Vagina (tissue), 2 donors: ENCODE measurements at regions not wholly inside any gene's neighbourhood (a gene's known extent, or its start where the extent isn't known, plus 50 kb on each side); places are given as distances from the start of the nearest gene placed in this dataset.
A peak's percentile ranks its signal among the peaks of the same experiment; 100 is the strongest.
"Not testable (repeated sequence)": the region's sequence is repeated elsewhere in the genome, so short reads cannot be mapped to it uniquely, and the experiment has no call there.

Source experiments
- DNase-seq, 2 donors: peaks; one replicate each; pipeline ENCODE4 v3.0.0-alpha.2; 2017; ENCODE audit errors: extremely low spot score in 2 of 2
- H3K27ac ChIP-seq: fragments of 200-600 bp; sonication (generic); one replicate; pipeline ENCODE4 v1.5.1; 2019
- H3K27me3 ChIP-seq: fragments of 200-600 bp; sonication (generic); one replicate; pipeline ENCODE4 v1.5.1; 2019
- H3K36me3 ChIP-seq, 2 donors: fragments of 200-600 bp; sonication (generic); one replicate each; pipeline ENCODE4 v1.5.1; 2017 to 2019
- H3K4me1 ChIP-seq: fragments of 200-600 bp; sonication (generic); one replicate; pipeline ENCODE4 v1.5.1; 2019
- H3K4me3 ChIP-seq, 2 donors: fragments of 200-600 bp; sonication (generic); 1 replicate in 1 of 2; 2 replicates in 1 of 2; pipeline ENCODE4 v1.5.1; 2016 to 2019
- H3K9me3 ChIP-seq: fragments of 200-600 bp; sonication (generic); one replicate; pipeline ENCODE4 v1.5.1; 2019
- POLR2A ChIP-seq, 2 donors: fragments of 450-650 bp; IDR thresholded peaks; one replicate each; pipeline ENCODE4 v1.6.1; 2017; ENCODE audit warnings: antibody characterized with exemption in 2 of 2, mild to moderate bottlenecking in 2 of 2, moderate library complexity in 2 of 2
- POLR2AphosphoS5 ChIP-seq, 2 donors: sonication (generic); formaldehyde crosslinking; IDR thresholded peaks; one replicate each; pipeline ENCODE4 v1.9.0; 2017; ENCODE audit warnings: antibody characterized with exemption in 2 of 2, mild to moderate bottlenecking in 2 of 2, low read depth in 1 of 2; ENCODE audit not compliant: insufficient read depth in 1 of 2
- intact Hi-C: fragments of 100-400 bp; cut with DNase I; formaldehyde crosslinking; loops from one replicate; pipeline ENCODE4 v1.15.1; 2023
- TF ChIP-seq, protein P1 (sequence below), 3 experiments: fragments of 450-650 bp in 2 of 3; fragments of 200-600 bp in 1 of 3; sonication (generic) in 1 of 3; IDR thresholded peaks; one replicate each; pipeline ENCODE4 v1.5.1; 2017 to 2019; ENCODE audit warnings: antibody characterized with exemption in 3 of 3, mild to moderate bottlenecking in 2 of 3, moderate library complexity in 2 of 3

DNA sequence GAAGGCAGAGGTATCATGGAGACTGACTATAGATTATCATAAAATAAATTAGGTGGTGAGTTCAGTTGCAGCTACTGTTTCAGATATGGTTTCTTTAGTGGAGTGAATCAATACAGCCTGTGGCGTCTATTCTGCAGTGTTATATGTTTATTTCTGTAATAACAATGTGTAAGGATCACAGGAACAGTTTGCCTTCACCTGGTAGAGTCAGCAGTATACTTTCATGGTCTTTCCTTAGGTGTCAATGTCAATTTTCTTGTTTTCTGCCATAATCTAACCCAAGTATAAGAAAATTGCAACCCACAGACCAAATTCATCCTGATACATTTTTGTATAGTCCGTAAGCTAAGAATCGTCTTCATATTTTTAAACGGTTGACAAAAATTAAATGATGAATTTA lies 140.4 kb upstream of the ATF7IP start:
- H3K27me3 ChIP-seq = no peaks in the 10 kb centered on the region
- no peaks in the 10 kb centered on the region for H3K9me3 ChIP-seq
- TF ChIP-seq, protein P1, sequence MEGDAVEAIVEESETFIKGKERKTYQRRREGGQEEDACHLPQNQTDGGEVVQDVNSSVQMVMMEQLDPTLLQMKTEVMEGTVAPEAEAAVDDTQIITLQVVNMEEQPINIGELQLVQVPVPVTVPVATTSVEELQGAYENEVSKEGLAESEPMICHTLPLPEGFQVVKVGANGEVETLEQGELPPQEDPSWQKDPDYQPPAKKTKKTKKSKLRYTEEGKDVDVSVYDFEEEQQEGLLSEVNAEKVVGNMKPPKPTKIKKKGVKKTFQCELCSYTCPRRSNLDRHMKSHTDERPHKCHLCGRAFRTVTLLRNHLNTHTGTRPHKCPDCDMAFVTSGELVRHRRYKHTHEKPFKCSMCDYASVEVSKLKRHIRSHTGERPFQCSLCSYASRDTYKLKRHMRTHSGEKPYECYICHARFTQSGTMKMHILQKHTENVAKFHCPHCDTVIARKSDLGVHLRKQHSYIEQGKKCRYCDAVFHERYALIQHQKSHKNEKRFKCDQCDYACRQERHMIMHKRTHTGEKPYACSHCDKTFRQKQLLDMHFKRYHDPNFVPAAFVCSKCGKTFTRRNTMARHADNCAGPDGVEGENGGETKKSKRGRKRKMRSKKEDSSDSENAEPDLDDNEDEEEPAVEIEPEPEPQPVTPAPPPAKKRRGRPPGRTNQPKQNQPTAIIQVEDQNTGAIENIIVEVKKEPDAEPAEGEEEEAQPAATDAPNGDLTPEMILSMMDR (IDR thresholded peaks at IDR 0.05) = no peak
- TF ChIP-seq POLR2AphosphoS5 (IDR thresholded peaks at IDR 0.05; ENCODE audit: insufficient read depth in 1 of 2, low read depth in 1 of 2) (no peak), POLR2A (IDR thresholded peaks at IDR 0.05) (no peak)
- no peak for DNase-seq
- H3K27ac ChIP-seq = no peak overlapping the region
- no peaks in the 10 kb centered on the region for H3K36me3 ChIP-seq
- intact Hi-C loops = no loop called here
- no peak overlapping the region for H3K4me3 ChIP-seq
- H3K4me1 ChIP-seq = no peaks in the 10 kb centered on the region

DNA sequence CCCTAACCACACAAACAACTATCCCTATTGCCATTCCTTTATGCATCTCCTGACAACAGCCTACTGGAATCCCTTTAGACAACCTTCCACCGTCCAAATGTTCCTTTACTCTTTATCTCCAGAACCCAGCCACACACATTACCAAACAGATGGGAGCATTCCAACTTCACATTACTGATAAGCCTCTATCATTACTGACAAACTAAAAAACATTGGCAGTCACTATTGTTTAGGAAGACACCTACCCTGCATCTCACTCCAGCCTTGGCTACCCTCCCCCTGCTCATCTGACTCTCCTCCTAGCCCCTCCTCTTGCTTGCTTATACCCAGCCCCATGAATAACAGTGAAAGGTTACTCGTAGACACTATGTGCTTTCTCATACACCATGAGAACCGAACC lies 130.3 kb upstream of the ATF7IP start:
- H3K36me3 ChIP-seq, H3K4me3 ChIP-seq, intact Hi-C loops, H3K27ac ChIP-seq, DNase-seq, H3K27me3 ChIP-seq, H3K4me1 ChIP-seq, H3K9me3 ChIP-seq: not testable (repeated sequence)

DNA sequence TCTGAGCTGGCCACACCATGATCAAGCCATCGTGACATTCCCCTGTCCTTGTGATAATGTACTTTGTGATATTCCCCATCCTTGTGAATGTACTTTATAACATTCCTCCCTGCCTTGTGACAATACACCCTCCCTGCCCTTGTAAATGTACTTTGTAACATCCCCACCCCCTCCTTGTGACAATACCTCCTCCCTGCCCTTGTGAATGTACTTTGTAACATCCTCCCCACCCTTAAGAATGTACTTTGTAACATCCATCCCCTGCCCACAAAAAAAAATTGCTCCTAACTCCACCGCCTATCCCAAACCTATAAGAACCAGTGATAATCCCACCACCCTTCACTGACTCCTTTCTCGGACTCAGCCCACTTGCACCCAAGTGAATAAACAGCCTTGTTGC lies 128.8 kb upstream of the ATF7IP start:
- intact Hi-C loops, H3K4me3 ChIP-seq, H3K27ac ChIP-seq, H3K27me3 ChIP-seq, H3K36me3 ChIP-seq, H3K4me1 ChIP-seq, H3K9me3 ChIP-seq: not testable (repeated sequence)
- peak in 1 of 2 donors; percentile 2 for DNase-seq

DNA sequence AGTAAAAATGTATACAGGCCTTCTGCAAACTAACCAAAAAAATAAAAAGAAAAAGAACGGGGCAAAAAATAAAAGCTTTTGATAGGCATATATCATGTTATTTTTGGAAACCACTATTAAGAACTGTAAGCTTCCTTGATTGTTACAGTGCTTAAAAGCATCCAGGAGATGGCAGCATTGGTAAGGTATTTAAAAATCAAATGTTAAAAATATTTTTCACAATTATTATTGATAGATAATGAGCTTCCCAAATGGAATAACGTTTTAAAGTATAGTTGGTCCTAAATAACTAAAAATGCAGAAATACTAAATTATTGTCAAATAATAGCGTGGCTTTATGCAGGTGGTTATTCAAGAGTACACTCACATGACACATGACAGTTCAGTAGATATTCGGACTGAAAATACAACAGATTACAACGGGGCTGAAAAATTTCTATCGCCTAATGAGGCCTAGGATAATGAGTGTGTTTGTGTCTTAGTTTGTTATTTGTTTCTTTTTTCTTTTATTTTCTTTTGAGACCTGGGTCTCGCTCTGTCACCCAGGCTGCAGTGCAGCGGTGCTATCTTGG lies 127.2 kb upstream of the ATF7IP start:
- Histone ChIP-seq H3K27ac (no peak overlapping the region), H3K4me3 (no peak overlapping the region), H3K9me3 (peaks cover 12% of the 10 kb centered on the region), H3K27me3 (no peaks in the 10 kb centered on the region), H3K36me3 (no peaks in the 10 kb centered on the region), H3K4me1 (peaks cover 10% of the 10 kb centered on the region)
- no peak for TF ChIP-seq POLR2A (IDR thresholded peaks at IDR 0.05)
- TF ChIP-seq, protein P1 (IDR thresholded peaks at IDR 0.05) = peak; percentile 31 to 68 (median 52)
- DNase-seq = no peak
- intact Hi-C loops = no loop called here

DNA sequence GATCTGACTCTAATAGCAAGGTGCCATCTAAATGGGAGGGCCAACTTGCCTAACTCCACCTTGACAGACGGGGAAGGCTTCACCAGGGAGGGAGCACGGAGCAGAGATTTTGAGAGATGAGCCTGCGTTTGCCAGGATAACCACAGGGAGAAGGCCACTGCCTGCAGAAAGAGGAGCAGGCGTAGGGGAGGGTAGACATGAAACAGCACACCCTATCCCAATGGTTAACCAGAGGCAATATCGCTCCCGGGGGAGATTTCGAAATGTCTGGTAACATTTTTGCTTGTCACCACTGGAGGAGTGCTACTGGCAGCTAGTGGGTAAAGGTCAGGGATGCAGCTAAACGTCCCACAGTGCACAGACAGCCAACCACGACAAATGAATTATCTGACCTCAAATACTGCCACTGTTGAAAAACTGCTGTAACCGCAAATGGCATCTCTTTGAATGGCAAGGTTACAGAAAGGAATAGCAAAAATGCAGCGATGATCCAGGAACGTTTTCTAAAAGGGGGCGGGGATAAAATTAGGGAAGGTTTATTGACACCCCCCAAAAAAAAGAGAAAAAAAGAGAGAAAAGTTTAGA lies 126.0 kb upstream of the ATF7IP start:
- Histone ChIP-seq H3K27me3 (no peaks in the 10 kb centered on the region), H3K36me3 (no peaks in the 10 kb centered on the region), H3K27ac (no peak overlapping the region), H3K4me1 (peaks cover 10% of the 10 kb centered on the region), H3K4me3 (peak overlapping the region in 1 of 2 donors; percentile 8), H3K9me3 (peaks cover 20% of the 10 kb centered on the region)
- DNase-seq = no peak
- intact Hi-C loops = no loop called here
- TF ChIP-seq, protein P1 (IDR thresholded peaks at IDR 0.05) = no peak
- TF ChIP-seq POLR2A (IDR thresholded peaks at IDR 0.05) (no peak), POLR2AphosphoS5 (IDR thresholded peaks at IDR 0.05; ENCODE audit: insufficient read depth in 1 of 2, low read depth in 1 of 2) (no peak)

DNA sequence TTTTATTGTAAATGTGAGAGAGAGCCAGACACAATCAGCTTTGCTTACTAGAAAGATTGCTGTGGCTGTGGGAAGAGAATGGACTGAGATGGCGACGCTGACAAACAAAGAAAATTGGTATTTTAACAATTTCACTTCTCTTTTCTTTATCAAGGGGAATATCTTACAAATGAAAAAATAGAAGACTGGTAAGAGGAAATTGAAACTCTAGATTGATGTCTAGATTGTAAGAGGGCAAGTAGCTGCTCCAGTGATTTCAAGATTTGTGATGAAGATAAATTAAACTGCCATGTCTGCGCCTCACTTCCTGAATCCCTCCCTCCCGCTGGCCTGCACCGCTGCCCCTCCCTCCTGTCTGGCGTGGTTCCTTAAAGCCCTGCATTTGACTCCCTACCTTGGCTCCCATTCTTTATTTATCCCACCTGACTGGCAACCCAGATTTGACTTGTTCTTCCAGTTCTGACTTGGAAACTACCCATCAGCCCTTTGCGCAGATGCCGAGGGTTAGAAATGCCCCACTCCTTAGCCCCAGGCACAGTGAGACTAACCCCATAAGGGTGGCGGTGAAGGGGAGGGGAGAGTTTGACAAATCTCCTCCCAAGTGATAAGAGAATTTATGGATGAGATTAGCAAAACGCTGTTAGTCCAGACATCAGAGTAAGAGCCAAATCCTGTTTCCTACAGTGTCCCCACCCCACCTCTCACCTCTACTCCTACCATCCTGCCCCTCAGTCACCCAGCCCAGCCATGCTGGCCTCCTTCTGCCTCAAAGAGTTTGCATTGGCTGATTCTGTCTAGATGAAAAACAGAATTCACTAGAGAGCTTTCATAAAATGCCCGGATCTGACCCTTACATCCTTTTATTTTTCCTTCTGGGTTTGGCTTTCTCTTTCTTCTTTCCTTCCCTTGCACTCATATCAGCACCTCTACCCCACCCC lies 125.3 kb upstream of the ATF7IP start:
- Histone ChIP-seq H3K4me3 (peak overlapping the region in 1 of 2 donors; percentile 8), H3K27ac (no peak overlapping the region)
- DNase-seq = no peak

More for the DNA sequence above, 125.3 kb upstream of the ATF7IP start:
- peaks cover 21% of the 10 kb centered on the region for H3K9me3 ChIP-seq
- TF ChIP-seq POLR2AphosphoS5 (IDR thresholded peaks at IDR 0.05; ENCODE audit: insufficient read depth in 1 of 2, low read depth in 1 of 2) = no peak
- TF ChIP-seq, protein P1 (IDR thresholded peaks at IDR 0.05) = no peak
- TF ChIP-seq POLR2A (IDR thresholded peaks at IDR 0.05) = no peak
- H3K27me3 ChIP-seq = no peaks in the 10 kb centered on the region
- intact Hi-C loops = no loop called here
- peaks cover 10% of the 10 kb centered on the region for H3K4me1 ChIP-seq
- H3K36me3 ChIP-seq = no peaks in the 10 kb centered on the region
